ENCODE measurements at regions not wholly inside any gene's neighbourhood (a gene's known extent, or its start where the extent isn't known, plus 50 kb on each side); places are given as distances from the start of the nearest gene placed in this dataset.

DNA sequence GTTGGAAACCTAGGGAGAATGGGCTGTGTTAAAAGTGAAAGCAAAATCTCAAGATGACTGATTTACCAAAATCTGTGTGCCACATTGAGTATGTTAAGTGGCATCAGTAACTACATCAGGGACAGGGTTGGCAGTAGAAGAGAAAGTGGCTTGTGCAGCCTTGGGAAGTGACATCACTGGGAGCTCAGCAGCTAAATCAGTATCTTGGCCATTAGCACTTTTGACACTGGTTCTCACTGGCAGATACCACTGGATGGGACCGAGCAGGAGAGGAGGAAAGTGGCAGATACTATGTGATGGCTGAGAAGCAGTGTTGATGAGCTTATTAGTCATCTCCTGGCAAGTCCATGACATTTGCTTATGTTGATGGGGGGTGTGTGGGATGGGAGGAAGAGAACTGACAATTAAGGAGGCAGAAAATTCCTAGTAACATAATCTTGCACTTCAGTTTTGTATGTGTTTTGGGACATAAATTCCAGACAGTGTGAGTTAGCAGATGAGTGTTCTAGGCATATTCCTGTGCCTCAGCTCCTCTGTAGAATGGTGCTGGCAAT is 322.2 kb downstream of the SOX4 start:
- TF ChIP-seq, protein P1, sequence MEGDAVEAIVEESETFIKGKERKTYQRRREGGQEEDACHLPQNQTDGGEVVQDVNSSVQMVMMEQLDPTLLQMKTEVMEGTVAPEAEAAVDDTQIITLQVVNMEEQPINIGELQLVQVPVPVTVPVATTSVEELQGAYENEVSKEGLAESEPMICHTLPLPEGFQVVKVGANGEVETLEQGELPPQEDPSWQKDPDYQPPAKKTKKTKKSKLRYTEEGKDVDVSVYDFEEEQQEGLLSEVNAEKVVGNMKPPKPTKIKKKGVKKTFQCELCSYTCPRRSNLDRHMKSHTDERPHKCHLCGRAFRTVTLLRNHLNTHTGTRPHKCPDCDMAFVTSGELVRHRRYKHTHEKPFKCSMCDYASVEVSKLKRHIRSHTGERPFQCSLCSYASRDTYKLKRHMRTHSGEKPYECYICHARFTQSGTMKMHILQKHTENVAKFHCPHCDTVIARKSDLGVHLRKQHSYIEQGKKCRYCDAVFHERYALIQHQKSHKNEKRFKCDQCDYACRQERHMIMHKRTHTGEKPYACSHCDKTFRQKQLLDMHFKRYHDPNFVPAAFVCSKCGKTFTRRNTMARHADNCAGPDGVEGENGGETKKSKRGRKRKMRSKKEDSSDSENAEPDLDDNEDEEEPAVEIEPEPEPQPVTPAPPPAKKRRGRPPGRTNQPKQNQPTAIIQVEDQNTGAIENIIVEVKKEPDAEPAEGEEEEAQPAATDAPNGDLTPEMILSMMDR (IDR thresholded peaks at IDR 0.05; ENCODE audit: borderline replicate concordance, extremely low read depth, low read length, poor library complexity, severe bottlenecking) = no peak
- no peak for TF ChIP-seq EZH2 (IDR thresholded peaks at IDR 0.05; ENCODE audit: borderline replicate concordance, low read depth, low read length, severe bottlenecking)
